ENCODE measurements at regions not wholly inside any gene's neighbourhood (a gene's known extent, or its start where the extent isn't known, plus 50 kb on each side); places are given as distances from the start of the nearest gene placed in this dataset.

GRCh38 chr13:64525687-64526086 is 2704.4 kb downstream of the PCDH9 start:
- TF ChIP-seq CTCF (conservative IDR thresholded peaks at IDR 0.05; ENCODE audit: low read length): no peak
- TF ChIP-seq EZH2phosphoT487 (IDR thresholded peaks at IDR 0.05; ENCODE audit: borderline replicate concordance): no peak
- no peaks in the 10 kb centered on the region for H3K79me2 ChIP-seq (ENCODE audit: insufficient read depth, low read length)
- H3K9ac ChIP-seq (ENCODE audit: low read depth, low read length, poor library complexity, severe bottlenecking): no peak overlapping the region
- H3K9me2 ChIP-seq (replicated peaks; ENCODE audit: low read depth, low read length): no peaks in the 10 kb centered on the region
- no peaks in the 10 kb centered on the region for H3K4me1 ChIP-seq (ENCODE audit: insufficient read depth, low read length, poor library complexity, severe bottlenecking)
- H3K4me3 ChIP-seq (ENCODE audit: low read length, poor library complexity, severe bottlenecking): no peak overlapping the region
- H3K27me3 ChIP-seq (ENCODE audit: insufficient read depth, low read length, poor library complexity, severe bottlenecking): no peaks in the 10 kb centered on the region
- H3K4me2 ChIP-seq (ENCODE audit: low read depth, low read length, poor library complexity, severe bottlenecking): no peak overlapping the region
- H3K9me3 ChIP-seq (ENCODE audit: insufficient read depth, low read depth, low read length): no peaks in the 10 kb centered on the region
- H3K36me3 ChIP-seq (ENCODE audit: insufficient read depth, low read length): no peaks in the 10 kb centered on the region
- no peaks in the 10 kb centered on the region for H3F3A ChIP-seq (ENCODE audit: low read depth)
- H2AFZ ChIP-seq (ENCODE audit: low read length): no peak overlapping the region
- H4K20me1 ChIP-seq (ENCODE audit: insufficient read depth, low read length, poor library complexity, severe bottlenecking): no peaks in the 10 kb centered on the region

- Histone ChIP-seq H3K4me3 (ENCODE audit: low read length, poor library complexity, severe bottlenecking) (no peak overlapping the region), H4K20me1 (ENCODE audit: insufficient read depth, low read length, poor library complexity, severe bottlenecking) (no peaks in the 10 kb centered on the region), H3F3A (ENCODE audit: low read depth) (no peaks in the 10 kb centered on the region), H3K9me3 (ENCODE audit: insufficient read depth, low read depth, low read length) (no peaks in the 10 kb centered on the region), H3K9ac (ENCODE audit: low read depth, low read length, poor library complexity, severe bottlenecking) (no peak overlapping the region), H3K36me3 (ENCODE audit: insufficient read depth, low read length) (no peaks in the 10 kb centered on the region), H3K4me2 (ENCODE audit: low read depth, low read length, poor library complexity, severe bottlenecking) (no peak overlapping the region), H3K27me3 (ENCODE audit: insufficient read depth, low read length, poor library complexity, severe bottlenecking) (no peaks in the 10 kb centered on the region), H3K4me1 (ENCODE audit: insufficient read depth, low read length, poor library complexity, severe bottlenecking) (no peaks in the 10 kb centered on the region), H3K79me2 (ENCODE audit: insufficient read depth, low read length) (no peaks in the 10 kb centered on the region), H2AFZ (ENCODE audit: low read length) (no peak overlapping the region), H3K9me2 (replicated peaks; ENCODE audit: low read depth, low read length) (no peaks in the 10 kb centered on the region)
- no peak for TF ChIP-seq EZH2phosphoT487 (IDR thresholded peaks at IDR 0.05; ENCODE audit: borderline replicate concordance)
- no peak for TF ChIP-seq CTCF (conservative IDR thresholded peaks at IDR 0.05; ENCODE audit: low read length)
Measured at GRCh38 chr13:64510747-64511146, 2719.4 kb downstream of the PCDH9 start.

GRCh38 chr13:64506246-64506645 is 2723.9 kb downstream of the PCDH9 start:
- H3F3A ChIP-seq (ENCODE audit: low read depth): no peaks in the 10 kb centered on the region
- TF ChIP-seq EZH2phosphoT487 (IDR thresholded peaks at IDR 0.05; ENCODE audit: borderline replicate concordance) (no peak), CTCF (conservative IDR thresholded peaks at IDR 0.05; ENCODE audit: low read length) (no peak)
- peak overlapping the region; percentile 21; the same call in 1 of the 2 replicates for H2AFZ ChIP-seq (ENCODE audit: low read length)

More at GRCh38 chr13:64506246-64506645, 2723.9 kb downstream of the PCDH9 start:
- Histone ChIP-seq H3K27me3 (ENCODE audit: insufficient read depth, low read length, poor library complexity, severe bottlenecking) (no peaks in the 10 kb centered on the region), H3K9ac (ENCODE audit: low read depth, low read length, poor library complexity, severe bottlenecking) (no peak overlapping the region), H3K79me2 (ENCODE audit: insufficient read depth, low read length) (no peaks in the 10 kb centered on the region), H3K9me2 (replicated peaks; ENCODE audit: low read depth, low read length) (no peaks in the 10 kb centered on the region), H3K36me3 (ENCODE audit: insufficient read depth, low read length) (no peaks in the 10 kb centered on the region), H3K4me2 (ENCODE audit: low read depth, low read length, poor library complexity, severe bottlenecking) (no peak overlapping the region), H3K4me1 (ENCODE audit: insufficient read depth, low read length, poor library complexity, severe bottlenecking) (no peaks in the 10 kb centered on the region), H4K20me1 (ENCODE audit: insufficient read depth, low read length, poor library complexity, severe bottlenecking) (no peaks in the 10 kb centered on the region), H3K9me3 (ENCODE audit: insufficient read depth, low read depth, low read length) (no peaks in the 10 kb centered on the region), H3K4me3 (ENCODE audit: low read length, poor library complexity, severe bottlenecking) (no peak overlapping the region)

All from Loucy (cell line).